Mesenteric fat pad (tissue), 1 donor: ENCODE measurements at regions not wholly inside any gene's neighbourhood (a gene's known extent, or its start where the extent isn't known, plus 50 kb on each side); places are given as distances from the start of the nearest gene placed in this dataset.
"Not testable (repeated sequence)": the region's sequence is repeated elsewhere in the genome, so short reads cannot be mapped to it uniquely, and the experiment has no call there.

Experiments
- DNase-seq: peaks from one replicate; pipeline ENCODE4 v3.0.0-alpha.2; 2020; ENCODE audit warnings: low spot score
- donor health status: DM: yes; HTN: yes; CAD: no.

DNA sequence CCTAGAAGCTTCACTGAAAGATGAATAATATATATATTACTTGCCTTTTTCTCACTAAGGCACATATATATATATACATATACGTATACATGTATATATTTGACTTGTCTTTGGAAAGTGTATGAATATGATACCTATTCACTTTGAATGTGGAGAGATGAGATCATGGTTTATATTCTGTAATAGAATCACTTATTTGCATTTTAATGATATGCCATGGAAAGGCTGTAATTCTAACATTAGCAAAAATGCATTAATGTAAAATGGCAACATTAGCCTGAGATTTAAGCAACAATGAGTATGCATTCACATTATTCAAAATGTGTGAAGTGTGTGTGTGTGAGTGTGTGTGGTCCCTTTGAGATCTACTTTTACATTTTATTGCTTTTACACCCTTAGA lies 54.5 kb upstream of the PRKD1 start:
- DNase-seq: no peak

DNA sequence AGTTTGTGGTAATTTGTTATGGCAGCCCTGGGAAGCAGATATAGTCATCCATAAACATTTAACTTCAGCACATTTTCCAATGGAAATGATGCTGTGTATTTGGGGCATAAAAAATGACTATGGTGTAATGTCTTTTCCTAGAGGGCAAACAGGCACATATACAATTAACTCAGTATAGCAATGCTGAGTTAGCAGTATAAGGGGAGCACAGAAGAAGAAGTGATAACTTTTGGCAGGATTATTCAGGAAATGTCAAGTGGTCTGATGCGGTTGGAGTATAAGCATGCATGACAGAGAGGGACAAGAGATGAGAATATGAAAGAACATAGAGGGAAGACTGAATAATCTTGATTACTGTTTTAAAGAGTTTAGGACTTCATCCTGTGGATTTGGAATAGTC lies 55.3 kb upstream of the PRKD1 start:
- no peak for DNase-seq

DNA sequence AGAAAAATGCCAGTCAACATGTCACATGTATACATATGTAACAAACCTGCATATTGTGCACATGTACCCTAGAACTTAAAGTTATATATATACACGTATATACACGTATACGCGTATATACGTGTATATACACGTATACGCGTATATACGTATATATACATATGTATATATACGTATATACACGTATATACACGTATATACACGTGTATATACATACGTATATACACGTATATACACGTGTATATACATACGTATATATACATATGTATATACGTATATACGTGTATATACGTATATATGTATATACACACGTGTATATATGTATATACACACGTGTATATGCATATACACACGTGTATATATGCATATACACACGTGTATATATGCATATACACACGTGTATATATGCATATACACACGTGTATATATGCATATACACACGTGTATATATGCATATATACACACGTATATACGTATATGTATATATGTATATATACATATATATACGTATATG lies 62.8 kb upstream of the PRKD1 start:
- not testable (repeated sequence) for DNase-seq

DNA sequence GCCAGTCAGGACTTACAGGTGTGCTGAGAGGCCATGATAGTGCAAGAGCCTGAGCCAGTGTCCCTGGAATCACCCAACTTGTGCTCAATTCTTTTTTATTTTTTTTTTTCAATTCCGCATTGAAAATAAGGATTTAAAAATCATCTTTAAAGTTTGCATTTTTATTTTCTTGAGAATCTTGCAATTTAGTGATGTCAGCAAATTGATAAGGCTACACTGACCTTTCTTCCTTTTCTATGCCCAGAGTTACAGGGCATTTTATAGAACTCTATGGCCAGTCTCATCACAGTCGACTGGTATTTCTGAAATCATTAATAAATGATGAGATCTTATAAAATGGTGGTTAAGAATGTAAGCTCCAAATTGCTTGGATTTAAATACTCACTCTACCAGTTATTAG lies 63.3 kb upstream of the PRKD1 start:
- no peak for DNase-seq

DNA sequence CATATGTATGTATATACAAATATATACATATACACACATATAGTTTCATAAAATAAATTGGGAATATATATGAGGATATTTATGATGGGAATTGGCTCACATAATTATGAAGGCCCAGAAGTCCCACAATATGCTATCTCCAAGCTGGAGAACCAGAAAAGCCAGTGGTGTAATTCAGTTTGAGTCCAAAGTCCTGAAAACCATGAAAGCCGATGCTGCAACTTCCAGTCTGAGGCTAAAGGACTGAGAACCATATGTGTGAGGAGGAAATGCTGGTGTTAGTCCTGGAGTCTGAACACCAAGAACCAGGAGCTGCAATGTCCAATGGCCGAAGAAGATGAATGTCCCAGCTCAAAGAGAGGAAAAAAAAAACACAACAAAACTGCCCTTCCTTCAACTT lies 65.5 kb upstream of the PRKD1 start:
- no peak for DNase-seq

DNA sequence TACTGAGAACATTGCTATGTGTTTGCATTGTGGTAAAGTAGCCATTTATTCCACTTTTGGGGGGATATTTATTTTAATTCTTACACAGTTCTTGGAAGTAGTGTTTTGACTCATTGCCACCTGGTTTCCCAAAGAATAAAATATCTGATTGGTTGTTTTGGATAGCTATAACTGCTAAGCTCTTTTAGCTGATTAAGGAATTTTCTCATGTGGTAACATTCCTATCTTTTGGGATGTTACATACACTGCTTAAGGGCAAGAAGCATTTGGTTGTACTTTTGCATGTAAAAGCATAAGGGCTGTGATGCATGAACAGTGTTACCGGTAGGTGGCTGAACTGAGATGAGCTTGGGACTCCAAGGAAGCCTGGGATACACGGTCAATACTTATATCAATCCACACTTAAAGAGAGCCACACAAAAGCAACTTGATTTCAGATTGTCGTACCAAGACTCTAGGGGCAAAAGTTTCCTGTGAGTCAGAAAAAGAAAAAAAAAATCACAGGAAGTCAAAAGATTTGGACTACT lies 71.4 kb upstream of the PRKD1 start:
- DNase-seq: no peak

DNA sequence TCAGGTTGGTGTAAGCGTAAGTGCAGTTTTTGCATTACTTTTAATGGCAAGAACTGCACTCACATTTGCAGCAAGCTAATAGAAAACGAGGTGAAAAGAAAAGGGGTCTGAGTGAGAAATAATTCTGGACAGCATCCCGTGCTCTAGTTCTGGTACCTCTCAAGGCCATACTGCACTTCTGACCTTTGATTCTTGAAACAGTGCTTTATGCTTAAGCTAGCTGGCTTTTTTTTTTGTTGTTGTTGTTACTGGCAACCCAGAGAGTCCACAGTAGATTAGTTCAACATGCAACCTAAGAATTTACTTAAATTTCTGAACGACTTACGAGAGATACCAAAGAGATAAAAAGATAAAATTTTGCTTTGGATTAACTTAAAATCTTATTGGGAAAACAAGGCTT lies 75.2 kb upstream of the PRKD1 start:
- no peak for DNase-seq

DNA sequence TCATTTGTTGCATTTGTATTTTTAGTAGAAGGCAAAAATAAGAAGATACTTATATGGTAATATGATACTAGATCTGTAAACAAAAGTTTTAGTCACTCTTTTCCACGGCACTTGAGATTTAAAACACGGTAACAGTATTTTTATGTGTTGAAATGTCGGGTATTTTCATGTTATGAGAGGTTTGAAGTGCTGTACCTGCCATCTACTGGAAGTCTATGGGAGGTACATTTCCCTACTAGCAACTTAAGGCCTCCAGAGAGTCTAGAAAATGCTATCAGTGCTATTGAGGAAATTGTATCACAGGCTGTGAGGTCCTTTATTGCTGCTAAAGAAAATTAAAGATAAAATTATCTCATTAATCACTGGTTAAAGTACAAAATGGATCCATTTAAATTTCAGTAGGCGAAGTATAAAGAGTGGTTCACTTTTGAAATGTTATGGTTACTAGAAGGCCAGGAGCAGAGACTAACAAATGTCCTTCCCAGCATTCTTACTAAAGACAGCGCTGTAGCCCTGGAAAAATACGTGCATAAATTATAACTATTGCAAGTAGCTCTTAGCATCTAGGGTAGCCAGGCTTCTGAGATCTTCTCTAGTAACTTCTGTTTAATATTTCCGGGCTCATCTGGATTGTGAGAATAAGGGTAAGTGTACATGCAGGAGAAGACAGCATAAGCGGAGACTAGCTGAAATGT lies 77.6 kb upstream of the PRKD1 start:
- DNase-seq: no peak

DNA sequence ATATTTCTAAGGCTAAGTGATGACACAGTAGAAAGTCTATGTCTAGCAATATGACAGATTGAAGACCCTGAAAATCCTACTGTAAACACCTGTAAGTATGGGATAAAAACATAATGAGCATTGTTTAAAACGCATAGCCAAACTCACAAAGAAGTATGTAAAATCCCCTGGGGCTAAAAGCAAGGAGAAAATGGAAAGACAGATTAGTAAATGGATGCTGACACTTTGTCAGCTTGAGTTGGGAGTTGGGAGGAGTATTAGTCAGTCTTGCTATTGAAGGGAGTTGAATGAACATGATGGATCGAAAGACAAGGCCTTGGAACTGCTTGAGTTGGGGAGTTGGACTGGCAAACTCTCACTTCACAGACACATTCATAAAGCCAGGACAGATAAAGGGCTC lies 79.0 kb upstream of the PRKD1 start:
- no peak for DNase-seq

DNA sequence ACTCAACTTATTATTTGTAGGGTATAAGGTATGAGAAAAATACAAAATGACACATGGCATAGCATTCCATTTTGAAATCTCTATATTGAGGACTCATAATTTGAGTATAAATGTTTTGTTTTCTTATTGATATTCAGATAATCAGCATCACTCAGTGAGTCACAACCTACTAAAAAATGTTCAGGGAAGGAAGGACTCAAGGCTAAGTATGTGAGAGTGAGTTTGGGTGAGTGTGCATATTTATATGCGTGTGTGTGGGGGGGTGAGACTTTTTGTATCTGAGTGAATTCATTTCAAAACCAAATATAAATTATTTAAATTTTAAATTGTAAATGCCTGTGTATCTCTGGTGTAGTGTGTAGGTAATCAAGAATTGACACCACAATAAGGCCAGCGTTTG lies 87.8 kb upstream of the PRKD1 start:
- no peak for DNase-seq

DNA sequence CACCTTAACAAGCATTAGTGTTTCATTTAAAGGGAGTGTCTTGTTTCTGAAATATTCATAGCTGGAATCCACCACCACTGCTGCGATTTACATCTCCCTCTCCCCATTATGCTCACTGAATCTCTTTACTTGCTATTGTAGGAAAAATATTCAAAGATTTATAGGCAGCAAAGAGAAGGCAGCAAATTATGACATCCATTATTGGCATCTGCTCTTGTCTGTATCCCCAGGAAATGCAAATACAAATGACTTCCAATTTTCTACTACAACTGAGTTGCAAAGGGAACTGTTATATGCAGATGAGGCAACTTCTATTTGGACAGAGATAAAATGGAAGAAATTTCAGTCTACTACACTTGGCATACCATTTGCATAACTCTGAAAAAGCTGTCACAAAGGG lies 88.4 kb upstream of the PRKD1 start:
- DNase-seq: no peak

DNA sequence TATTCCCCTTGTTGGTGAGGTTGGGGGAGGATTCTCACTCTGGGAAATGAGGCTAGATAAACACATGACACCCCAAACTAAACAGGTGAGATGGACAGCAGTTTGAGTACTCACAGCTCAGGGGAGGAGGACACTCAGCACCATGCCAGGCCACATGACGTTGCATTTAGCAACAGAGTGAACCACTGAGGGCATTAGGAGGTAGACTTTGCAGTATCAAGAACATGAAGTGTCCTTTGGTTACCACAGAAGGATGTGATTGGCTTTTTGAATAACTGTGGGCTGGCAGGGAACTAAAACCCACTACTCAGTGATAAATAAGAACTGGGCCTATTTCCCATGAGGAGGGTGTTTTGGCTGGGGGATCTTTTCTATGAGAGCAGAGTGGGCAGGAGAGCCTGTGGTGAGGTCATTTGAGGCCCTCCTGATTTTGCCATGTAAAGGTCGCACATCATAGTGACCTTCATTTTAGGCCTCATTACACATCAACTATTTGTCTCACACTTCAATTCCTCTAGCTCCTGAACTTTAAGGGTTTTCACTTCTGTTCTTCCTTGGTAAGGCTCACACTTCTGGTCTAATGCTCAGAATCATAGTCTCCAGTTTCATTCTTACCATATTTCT lies 89.8 kb upstream of the PRKD1 start:
- DNase-seq: no peak

DNA sequence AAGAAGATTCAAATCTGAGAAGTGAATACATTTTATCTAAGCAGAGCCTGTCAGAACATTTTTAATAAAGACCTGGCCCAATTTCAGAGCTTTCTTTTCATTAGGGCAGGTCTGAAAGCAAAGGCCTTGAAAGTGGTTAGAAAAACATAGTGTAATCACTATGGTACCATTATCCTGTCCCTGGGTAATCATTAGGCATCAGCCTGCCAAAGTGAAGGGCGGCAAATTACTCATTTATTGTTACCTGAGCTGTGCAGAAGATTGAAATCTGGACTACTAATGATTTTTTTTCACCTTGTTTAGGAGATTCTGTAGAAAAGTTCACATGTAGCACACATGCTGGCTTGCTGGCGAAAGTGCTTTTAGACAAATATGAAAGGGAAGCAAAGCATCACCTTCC lies 92.6 kb upstream of the PRKD1 start:
- DNase-seq: no peak

DNA sequence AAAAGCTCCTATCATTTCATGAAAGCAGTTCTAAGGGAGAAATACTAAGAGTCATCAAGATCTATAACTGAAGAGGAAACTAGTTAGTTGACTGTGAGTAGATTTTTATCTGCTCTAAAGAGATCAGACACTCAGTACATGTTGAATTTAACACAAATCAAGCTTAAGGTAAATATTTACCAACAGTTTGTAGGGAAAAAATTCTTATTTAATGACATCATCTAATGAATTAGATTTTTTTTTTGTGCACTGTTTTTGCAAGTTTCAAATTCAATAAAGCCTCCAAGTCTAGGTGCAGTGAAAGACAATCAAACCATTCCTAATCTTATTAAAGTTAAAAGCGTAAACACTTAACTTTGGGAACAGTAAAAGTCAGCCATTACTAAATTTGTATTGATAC lies 93.0 kb upstream of the PRKD1 start:
- DNase-seq: no peak

DNA sequence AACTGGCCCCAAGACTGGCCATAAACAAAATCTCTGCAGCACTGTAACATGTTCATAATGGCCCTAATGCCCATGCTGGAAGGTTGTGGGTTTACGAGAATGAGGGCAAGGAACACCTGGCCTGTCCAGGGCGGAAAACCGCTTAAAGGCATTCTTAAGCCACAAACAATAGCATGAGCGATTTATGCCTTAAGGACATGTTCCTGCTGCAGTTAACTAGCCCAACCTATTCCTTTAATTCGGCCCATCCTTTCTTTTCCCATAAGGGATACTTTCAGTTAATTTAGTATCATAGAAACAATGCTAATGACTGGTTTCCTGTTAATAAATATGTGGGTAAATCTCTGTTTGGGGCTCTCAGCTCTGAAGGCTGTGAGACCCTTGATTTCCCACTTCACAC lies 95.7 kb upstream of the PRKD1 start:
- DNase-seq: not testable (repeated sequence)

DNA sequence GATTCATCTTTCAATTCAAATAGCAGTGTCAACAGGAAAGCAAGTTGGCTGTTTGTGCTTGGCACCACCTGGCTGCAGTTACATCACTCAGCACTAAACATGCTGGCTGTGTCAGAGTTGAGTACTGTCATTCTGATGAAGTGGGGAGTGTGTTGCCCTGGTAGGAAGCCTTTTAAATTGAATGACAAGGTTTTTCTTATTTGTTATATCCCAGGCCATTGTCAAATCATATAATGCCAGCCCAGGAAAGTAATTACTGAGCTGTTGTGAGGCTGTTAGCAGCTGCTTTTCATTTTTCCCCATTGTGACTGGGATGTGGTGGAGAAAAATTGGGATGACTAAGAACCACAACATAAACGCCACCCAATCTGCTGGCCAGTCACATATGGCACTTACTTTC lies 106.5 kb upstream of the PRKD1 start:
- no peak for DNase-seq

DNA sequence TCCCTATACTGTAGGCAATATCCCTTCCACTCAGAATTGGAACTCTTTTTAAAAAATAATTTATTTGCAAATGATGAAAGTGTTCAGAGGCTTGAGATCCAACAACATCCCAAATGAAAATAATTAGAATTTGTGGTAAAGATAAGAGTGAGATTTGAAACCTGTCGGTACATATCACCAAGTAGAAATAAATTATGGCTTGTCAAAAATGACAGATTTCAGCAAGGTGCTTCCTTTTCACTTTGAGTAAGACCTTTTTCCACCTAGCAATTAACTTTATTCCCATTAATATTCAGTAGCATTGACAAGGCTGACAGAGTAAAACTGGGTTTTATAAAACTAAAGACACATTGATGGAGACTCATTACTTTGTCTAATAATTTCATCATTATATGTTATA lies 107.7 kb upstream of the PRKD1 start:
- no peak for DNase-seq

DNA sequence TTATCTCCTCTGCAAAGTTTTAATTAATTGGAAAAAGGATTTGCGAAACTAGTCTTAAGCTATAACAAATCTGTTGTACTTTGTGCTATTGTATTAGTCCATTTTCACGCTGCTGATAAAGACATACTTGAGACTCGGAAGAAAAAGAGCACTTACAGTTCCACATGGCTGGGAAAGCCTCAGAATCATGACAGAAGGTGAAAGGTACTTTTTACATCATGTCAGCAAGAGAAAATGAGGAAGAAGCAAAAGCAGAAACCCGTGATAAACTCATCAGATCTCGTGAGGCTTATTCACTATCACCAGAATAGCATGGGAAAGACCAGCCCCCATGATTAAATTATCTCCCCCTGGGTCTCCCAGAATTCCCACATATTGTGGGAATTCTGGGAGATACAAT lies 118.1 kb upstream of the PRKD1 start:
- DNase-seq: no peak

DNA sequence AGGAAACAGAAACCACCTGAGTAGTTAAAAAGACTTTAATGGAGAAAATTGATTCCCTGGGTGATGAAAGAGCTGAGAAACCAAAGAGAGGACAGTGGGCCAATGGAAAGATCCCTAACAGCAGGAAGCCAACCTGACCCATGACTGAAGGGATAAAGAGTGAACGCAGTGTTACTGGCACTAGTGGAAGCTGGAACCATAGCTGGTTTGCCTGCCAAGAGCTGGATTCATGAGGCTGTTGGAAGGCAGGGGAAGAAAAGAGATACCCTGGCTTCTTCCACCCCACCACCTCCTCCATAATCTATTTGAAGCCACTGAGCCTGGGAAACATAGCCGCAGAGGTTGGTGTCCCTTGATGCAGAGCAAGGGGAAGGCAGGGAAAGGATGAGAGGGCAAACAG lies 125.5 kb upstream of the PRKD1 start:
- DNase-seq: no peak

DNA sequence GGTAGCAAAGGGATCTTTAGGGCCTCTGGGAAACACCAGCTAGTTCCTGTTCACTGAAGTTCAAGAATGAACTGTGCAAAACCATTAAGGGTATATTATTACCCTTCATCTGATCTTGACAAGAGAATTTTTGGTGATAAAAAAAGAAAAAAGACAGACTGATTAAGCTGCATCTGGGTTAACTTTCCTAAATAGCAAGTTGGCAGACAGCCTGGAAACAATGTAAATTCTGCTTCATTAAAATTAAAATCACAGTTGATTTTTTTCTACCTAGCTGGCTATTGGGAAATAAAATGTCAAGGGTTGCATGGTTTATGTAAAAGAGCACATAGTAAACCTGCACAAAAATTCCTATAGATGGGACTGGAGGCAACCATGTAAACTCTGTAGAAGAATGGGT lies 126.6 kb upstream of the PRKD1 start:
- no peak for DNase-seq

DNA sequence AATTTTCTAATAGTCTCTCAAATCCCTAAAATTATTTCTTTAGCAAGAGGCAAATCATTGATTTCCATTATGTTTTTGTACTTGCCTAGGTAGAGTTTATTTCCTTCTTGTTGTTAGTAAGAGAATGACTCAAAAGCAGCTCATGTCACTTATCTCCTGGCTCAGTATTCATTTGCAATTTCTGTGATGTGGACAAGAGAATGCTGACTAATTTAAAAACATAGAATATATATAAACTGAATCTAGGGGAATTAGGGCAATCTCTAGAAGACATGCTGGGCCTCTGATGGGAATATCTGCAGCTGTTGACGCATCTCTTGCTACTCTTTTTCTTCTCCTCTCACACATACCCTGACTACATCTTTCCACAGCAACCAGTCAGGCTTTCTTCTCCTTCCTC lies 130.8 kb upstream of the PRKD1 start:
- DNase-seq: no peak

DNA sequence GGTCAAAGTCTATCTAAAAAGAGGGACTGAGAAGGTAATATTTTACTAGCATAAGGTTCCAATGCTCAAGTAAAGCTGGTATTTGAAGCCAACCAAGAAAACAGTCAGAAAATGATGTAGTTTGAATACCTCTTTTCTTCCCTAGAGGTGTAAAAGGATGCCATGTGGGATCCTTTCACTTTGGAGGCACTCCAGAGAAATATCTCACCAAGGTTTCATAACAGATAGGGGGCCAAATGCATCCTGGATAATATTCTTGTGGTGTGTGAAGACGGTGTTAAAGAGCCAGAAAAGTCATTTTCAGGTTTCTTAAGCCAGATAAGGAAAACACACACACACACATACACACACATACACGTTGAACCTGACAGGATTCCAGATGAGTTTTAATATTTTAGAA lies 136.1 kb upstream of the PRKD1 start:
- no peak for DNase-seq

DNA sequence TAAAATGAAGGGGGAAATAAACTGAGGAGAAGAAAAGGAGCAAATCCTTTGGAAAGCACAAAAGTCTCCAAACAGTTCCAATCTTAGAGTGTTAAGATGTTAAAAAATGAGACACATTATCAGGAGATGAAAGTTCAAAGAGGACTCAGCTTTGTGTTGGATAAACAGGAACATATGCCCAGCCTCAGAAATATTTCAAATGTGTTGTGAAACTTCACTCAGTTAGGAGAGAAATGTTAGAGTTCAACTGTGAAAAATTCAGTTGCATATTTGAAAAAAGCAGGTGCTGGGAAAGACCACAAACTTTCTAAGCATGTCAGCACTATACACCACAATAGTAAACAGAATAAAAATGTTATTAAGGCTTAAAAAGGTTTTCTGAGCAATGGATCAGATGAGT lies 136.8 kb upstream of the PRKD1 start:
- DNase-seq: no peak
